ENCODE measurements at regions not wholly inside any gene's neighbourhood (a gene's known extent, or its start where the extent isn't known, plus 50 kb on each side); places are given as distances from the start of the nearest gene placed in this dataset.

DNA sequence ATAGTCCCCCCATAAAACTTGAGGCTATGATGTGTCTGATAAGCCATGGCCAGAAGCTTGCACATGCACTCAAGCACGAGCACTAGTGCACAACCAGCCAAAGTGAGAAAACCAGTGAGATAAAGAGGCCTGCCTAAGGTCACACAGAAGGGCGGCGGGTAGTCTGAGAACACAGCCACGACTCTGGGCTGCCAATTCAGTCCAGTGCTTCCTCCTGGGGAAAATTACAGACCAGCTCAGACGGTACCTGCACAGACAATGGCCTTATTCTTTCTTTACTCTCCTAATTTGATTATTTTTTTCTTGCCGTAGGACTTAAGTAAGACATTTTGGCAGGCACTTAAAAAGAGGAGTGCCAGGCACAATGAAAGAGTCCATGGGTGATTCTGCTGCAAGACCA is 533.2 kb upstream of the FAT1 start:
- TF ChIP-seq, protein P1, sequence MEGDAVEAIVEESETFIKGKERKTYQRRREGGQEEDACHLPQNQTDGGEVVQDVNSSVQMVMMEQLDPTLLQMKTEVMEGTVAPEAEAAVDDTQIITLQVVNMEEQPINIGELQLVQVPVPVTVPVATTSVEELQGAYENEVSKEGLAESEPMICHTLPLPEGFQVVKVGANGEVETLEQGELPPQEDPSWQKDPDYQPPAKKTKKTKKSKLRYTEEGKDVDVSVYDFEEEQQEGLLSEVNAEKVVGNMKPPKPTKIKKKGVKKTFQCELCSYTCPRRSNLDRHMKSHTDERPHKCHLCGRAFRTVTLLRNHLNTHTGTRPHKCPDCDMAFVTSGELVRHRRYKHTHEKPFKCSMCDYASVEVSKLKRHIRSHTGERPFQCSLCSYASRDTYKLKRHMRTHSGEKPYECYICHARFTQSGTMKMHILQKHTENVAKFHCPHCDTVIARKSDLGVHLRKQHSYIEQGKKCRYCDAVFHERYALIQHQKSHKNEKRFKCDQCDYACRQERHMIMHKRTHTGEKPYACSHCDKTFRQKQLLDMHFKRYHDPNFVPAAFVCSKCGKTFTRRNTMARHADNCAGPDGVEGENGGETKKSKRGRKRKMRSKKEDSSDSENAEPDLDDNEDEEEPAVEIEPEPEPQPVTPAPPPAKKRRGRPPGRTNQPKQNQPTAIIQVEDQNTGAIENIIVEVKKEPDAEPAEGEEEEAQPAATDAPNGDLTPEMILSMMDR (IDR thresholded peaks at IDR 0.05) = no peak
- 58 to 65% (median 65%) methylated on average over 6 of the region's 6 CpGs for WGBS, 3 donors

DNA sequence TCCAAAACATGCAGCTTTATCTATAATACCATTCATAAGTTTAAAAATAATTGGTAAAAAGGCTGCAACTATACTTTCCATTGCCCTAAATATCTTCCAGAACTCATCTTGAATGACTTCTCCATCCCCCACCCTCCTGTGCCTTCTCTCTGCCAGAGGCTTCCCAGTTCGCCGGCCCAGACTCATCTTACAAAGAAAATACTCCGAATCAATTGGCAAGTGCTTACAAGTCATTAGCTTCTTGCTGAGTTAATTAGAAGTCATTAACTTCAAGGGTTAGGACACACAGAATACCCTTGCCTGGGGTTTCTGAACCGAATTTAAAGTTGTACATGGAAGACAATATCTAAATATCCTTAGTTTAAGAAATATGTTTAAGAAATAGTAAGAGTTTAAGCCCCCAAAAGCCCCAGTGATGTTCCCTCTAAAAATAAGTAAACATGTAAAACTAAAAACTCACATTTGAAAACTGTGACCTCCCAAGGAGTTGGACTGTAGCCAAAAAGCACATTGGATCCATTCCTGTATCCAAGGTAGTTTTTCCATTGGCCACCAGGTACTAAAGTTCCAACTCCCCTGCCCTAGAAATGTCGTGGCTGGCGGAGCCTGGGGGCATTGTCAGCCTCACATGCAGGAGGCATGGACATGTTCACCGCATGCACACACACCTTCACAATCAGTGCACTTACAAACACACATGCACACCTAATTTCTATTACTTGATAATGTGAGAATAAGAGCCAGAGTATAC is 535.2 kb upstream of the FAT1 start:
- Histone ChIP-seq H3K4me3 (no peak overlapping the region), H3K36me3 (ENCODE audit: insufficient read depth in 1 of 2, low read depth in 1 of 2) (no peaks in the 10 kb centered on the region), H3K4me1 (no peaks in the 10 kb centered on the region), H3K27me3 (ENCODE audit: insufficient read depth in 3 of 3, low read length in 2 of 3) (peaks cover 0 to 3% (median 0%) of the 10 kb centered on the region in 3 donors), H3K27ac (no peak overlapping the region), H3K9me3 (no peaks in the 10 kb centered on the region)
- intact Hi-C loops (cut with DNase I) = no loop called here
- ATAC-seq (no peak), DNase-seq (no peak)
- 58 to 64% (median 59%) methylated on average over 7 of the region's 7 CpGs for WGBS, 3 donors
- TF ChIP-seq, protein P1 (IDR thresholded peaks at IDR 0.05) = no peak

More for the DNA sequence above, 533.2 kb upstream of the FAT1 start:
- peaks cover 0 to 3% (median 0%) of the 10 kb centered on the region in 3 donors for H3K27me3 ChIP-seq (ENCODE audit: insufficient read depth in 3 of 3, low read length in 2 of 3)
- no peak overlapping the region for H3K27ac ChIP-seq
- ATAC-seq (no peak), DNase-seq (no peak)
- H3K4me1 ChIP-seq = no peaks in the 10 kb centered on the region
- H3K36me3 ChIP-seq (ENCODE audit: insufficient read depth in 1 of 2, low read depth in 1 of 2) = no peaks in the 10 kb centered on the region
- intact Hi-C loops (cut with DNase I) = no loop called here
- no peaks in the 10 kb centered on the region for H3K9me3 ChIP-seq
- H3K4me3 ChIP-seq = no peak overlapping the region

GRCh38 chr4:187268940-187269339 is 545.3 kb upstream of the FAT1 start:
- H3K9me3 ChIP-seq = no peaks in the 10 kb centered on the region
- no peak overlapping the region for H3K4me3 ChIP-seq
- H3K36me3 ChIP-seq (ENCODE audit: insufficient read depth in 1 of 2, low read depth in 1 of 2) = no peaks in the 10 kb centered on the region
- H3K4me1 ChIP-seq = no peaks in the 10 kb centered on the region
- H3K27ac ChIP-seq = no peak overlapping the region
- DNase-seq = no peak
- H3K27me3 ChIP-seq (ENCODE audit: insufficient read depth in 3 of 3, low read length in 2 of 3) = no peaks in the 10 kb centered on the region
- no peak for ATAC-seq
- 43 to 76% (median 46%) methylated on average over 2 of the region's 2 CpGs for WGBS, 3 donors
- intact Hi-C loops (cut with DNase I) = no loop called here
- TF ChIP-seq, protein P1 (IDR thresholded peaks at IDR 0.05) = no peak

DNA sequence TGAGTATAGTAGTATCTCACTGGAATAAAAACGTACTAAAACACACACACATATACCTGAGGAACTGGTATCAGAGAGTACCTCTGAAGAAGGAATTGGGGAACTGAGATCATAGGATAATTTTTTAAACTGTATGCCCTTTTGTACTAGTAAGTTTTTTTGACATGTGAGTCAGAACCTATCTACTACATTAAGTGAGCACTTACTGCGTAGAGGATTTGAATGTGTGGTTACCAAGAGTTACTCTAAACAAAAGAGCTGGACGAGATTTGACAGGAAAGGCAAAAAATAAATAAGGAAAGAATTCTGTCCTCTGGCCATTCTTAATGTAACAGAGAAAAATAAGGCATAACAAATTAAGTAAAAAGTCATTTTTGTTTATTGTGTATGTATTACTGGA is 546.5 kb upstream of the FAT1 start:
- no peak overlapping the region for H3K27ac ChIP-seq
- no peaks in the 10 kb centered on the region for H3K4me1 ChIP-seq
- H3K36me3 ChIP-seq (ENCODE audit: insufficient read depth in 1 of 2, low read depth in 1 of 2) = no peaks in the 10 kb centered on the region
- TF ChIP-seq, protein P1 (IDR thresholded peaks at IDR 0.05) = no peak
- intact Hi-C loops (cut with DNase I) = no loop called here
- H3K27me3 ChIP-seq (ENCODE audit: insufficient read depth in 3 of 3, low read length in 2 of 3) = no peaks in the 10 kb centered on the region
- H3K4me3 ChIP-seq = no peak overlapping the region
- 46 to 51% (median 49%) methylated on average over 3 of the region's 3 CpGs for WGBS, 3 donors
- no peak for ATAC-seq
- H3K9me3 ChIP-seq = no peaks in the 10 kb centered on the region
- no peak for DNase-seq

GRCh38 chr4:187271848-187272247 is 548.2 kb upstream of the FAT1 start:
- no peaks in the 10 kb centered on the region for H3K4me1 ChIP-seq
- DNase-seq (no peak), ATAC-seq (no peak)
- H3K4me3 ChIP-seq = no peak overlapping the region
- H3K36me3 ChIP-seq (ENCODE audit: insufficient read depth in 1 of 2, low read depth in 1 of 2) = no peaks in the 10 kb centered on the region
- no peaks in the 10 kb centered on the region for H3K9me3 ChIP-seq
- TF ChIP-seq, protein P1 (IDR thresholded peaks at IDR 0.05) = no peak
- intact Hi-C loops (cut with DNase I) = no loop called here
- no peak overlapping the region for H3K27ac ChIP-seq
- H3K27me3 ChIP-seq (ENCODE audit: insufficient read depth in 3 of 3, low read length in 2 of 3) = no peaks in the 10 kb centered on the region
- WGBS, 3 donors = 82 to 92% (median 85%) methylated on average over 2 of the region's 2 CpGs

All from psoas muscle (tissue), 7 donors.